Lower leg skin (tissue), 4 donors: ENCODE measurements at regions not wholly inside any gene's neighbourhood (a gene's known extent, or its start where the extent isn't known, plus 50 kb on each side); places are given as distances from the start of the nearest gene placed in this dataset.

ENCODE experiments used
- DNase-seq, 2 donors: peaks; one replicate each; pipeline ENCODE4 v3.0.0-alpha.2; 2019; ENCODE audit warnings: low spot score in 2 of 2
- H3K4me3 ChIP-seq: fragments of 200-600 bp; sonication (generic); 2 replicates; pipeline ENCODE4 v1.5.1; 2017; ENCODE audit warnings: mild to moderate bottlenecking, low read depth; ENCODE audit not compliant: poor library complexity, severe bottlenecking
- CTCF ChIP-seq, 3 donors: fragments of 450-650 bp; IDR thresholded peaks; one replicate each; pipeline ENCODE4 v1.5.1; 2016; ENCODE audit warnings: antibody characterized with exemption in 3 of 3, mild to moderate bottlenecking in 3 of 3, moderate library complexity in 2 of 3
- POLR2A ChIP-seq, 2 donors: fragments of 450-650 bp; IDR thresholded peaks; one replicate each; pipeline ENCODE4 v1.6.1; 2016 to 2017; ENCODE audit warnings: antibody characterized with exemption in 2 of 2, mild to moderate bottlenecking in 1 of 2, moderate library complexity in 1 of 2
- WGBS, 2 donors: methylation state at CpG; one replicate each; pipeline ENCODE4 v1.1.5; 2018; 5-methylcytosine and 5-hydroxymethylcytosine counted together
- intact Hi-C: fragments of 100-400 bp; cut with DNase I; formaldehyde crosslinking; loops from one replicate; pipeline ENCODE4 v1.15.0; 2023; ENCODE audit warnings: low total_unique reads

- H3K4me3 ChIP-seq = no peak overlapping the region
- intact Hi-C loops = no loop called here
- TF ChIP-seq POLR2A (IDR thresholded peaks at IDR 0.05) = no peak
- TF ChIP-seq CTCF (IDR thresholded peaks at IDR 0.05) = no peak
- no peak for DNase-seq
- WGBS, 2 donors = 58% methylated on average over 4 of the region's 4 CpGs
These were observed 105.2 kb upstream of the SYT1 start for GRCh38 chr12:78759367-78759766.

- intact Hi-C loops = no loop called here
- H3K4me3 ChIP-seq = no peak overlapping the region
- DNase-seq = no peak
- 87 to 93% methylated on average over 5 of the region's 5 CpGs for WGBS, 2 donors
- TF ChIP-seq POLR2A (IDR thresholded peaks at IDR 0.05) (no peak), CTCF (IDR thresholded peaks at IDR 0.05) (no peak)
These were observed 103.7 kb upstream of the SYT1 start for GRCh38 chr12:78760906-78761305.

- intact Hi-C loops = no loop called here
- no peak for TF ChIP-seq CTCF (IDR thresholded peaks at IDR 0.05)
- no peak for TF ChIP-seq POLR2A (IDR thresholded peaks at IDR 0.05)
- no peak overlapping the region for H3K4me3 ChIP-seq
- no peak for DNase-seq
- 81 to 89% methylated on average over 2 of the region's 2 CpGs for WGBS, 2 donors
These were observed 99.7 kb upstream of the SYT1 start for GRCh38 chr12:78764913-78765312.

GRCh38 chr12:78767264-78767981 is 97.2 kb upstream of the SYT1 start:
- 87 to 95% methylated on average over 4 of the region's 4 CpGs for whole genome bisulfite sequencing, 2 donors
- intact Hi-C loops = no loop called here
- TF ChIP-seq CTCF (IDR thresholded peaks at IDR 0.05) (no peak), POLR2A (IDR thresholded peaks at IDR 0.05) (no peak)

GRCh38 chr12:78778339-78778738 is 86.2 kb upstream of the SYT1 start:
- WGBS, 2 donors = 49% methylated on average over 2 of the region's 2 CpGs
- TF ChIP-seq CTCF (IDR thresholded peaks at IDR 0.05) = no peak
- no peak for TF ChIP-seq POLR2A (IDR thresholded peaks at IDR 0.05)
- intact Hi-C loops = no loop called here

More at GRCh38 chr12:78767264-78767981, 97.2 kb upstream of the SYT1 start:
- no peak overlapping the region for H3K4me3 ChIP-seq
- DNase-seq = no peak

GRCh38 chr12:78787576-78787975 is 77.0 kb upstream of the SYT1 start:
- no peak for TF ChIP-seq POLR2A (IDR thresholded peaks at IDR 0.05)
- TF ChIP-seq CTCF (IDR thresholded peaks at IDR 0.05) = no peak
- intact Hi-C loops = no loop called here
- H3K4me3 ChIP-seq = no peak overlapping the region
- DNase-seq = no peak

More at GRCh38 chr12:78778339-78778738, 86.2 kb upstream of the SYT1 start:
- no peak for DNase-seq
- no peak overlapping the region for H3K4me3 ChIP-seq
